ENCODE measurements at regions not wholly inside any gene's neighbourhood (a gene's known extent, or its start where the extent isn't known, plus 50 kb on each side); places are given as distances from the start of the nearest gene placed in this dataset.

DNA sequence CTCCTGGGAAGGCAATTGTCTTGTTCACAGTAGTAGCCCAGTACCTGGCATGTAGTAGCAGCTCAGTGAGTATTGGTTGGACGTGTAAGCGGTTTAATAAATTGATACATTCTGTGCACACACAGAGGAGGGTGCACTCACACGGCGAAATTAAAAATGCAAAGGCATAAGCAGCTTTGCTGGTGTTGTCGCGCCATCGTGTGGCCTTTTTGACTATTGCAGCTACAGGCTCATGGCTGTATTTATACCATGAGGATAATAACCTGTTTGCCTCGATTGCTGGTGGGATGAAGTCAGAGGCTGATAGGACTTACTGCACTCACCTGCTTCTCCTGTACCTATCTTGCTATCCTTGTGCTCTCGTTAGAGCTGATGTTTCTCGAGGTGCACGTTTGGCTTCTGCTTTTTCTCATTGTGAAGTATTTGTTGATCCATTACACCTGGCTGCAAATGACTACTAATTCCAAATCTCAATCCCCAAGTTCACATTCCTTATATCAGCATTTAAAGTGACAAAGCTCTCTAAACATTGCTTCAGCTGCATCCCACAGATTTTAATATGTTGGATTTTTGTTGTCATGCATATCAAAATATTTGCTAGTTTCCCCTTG, 61.5 kb downstream of the TBXT start:
- no peaks in the 10 kb centered on the region for H3K9me3 Mint-ChIP-seq
- H3K36me3 Mint-ChIP-seq (ENCODE audit: low read depth): no peaks in the 10 kb centered on the region
- H3K27ac Mint-ChIP-seq: no peak overlapping the region
- peak; percentile 73 for DNase-seq
- POLR2A ChIA-PET: no interaction called here
- H3K27me3 Mint-ChIP-seq: peaks cover 20% of the 10 kb centered on the region
- H3K4me1 Mint-ChIP-seq: peaks cover 2% of the 10 kb centered on the region
- no peak overlapping the region for H3K4me3 Mint-ChIP-seq
- CTCF ChIA-PET: interaction anchor here (1.0 to 1.7 kb wide), 2 partner anchors 37 to 221 kb away, joined by 3 to 6 read pairs; no protein-coding TSS in a partner anchor

- Mint-ChIP-seq H3K4me3 (no peak overlapping the region), H3K9me3 (no peaks in the 10 kb centered on the region), H3K36me3 (ENCODE audit: low read depth) (no peaks in the 10 kb centered on the region), H3K4me1 (peaks cover 2% of the 10 kb centered on the region), H3K27ac (no peak overlapping the region), H3K27me3 (peaks cover 20% of the 10 kb centered on the region)
- no peak for DNase-seq
- ChIA-PET POLR2A (no interaction called here), CTCF (interaction anchor here (1.0 to 1.7 kb wide), 2 partner anchors 37 to 220 kb away, joined by 3 to 6 read pairs; no protein-coding TSS in a partner anchor)
Measured at GRCh38 chr6:166105341-166106075, 62.1 kb downstream of the TBXT start.

DNA sequence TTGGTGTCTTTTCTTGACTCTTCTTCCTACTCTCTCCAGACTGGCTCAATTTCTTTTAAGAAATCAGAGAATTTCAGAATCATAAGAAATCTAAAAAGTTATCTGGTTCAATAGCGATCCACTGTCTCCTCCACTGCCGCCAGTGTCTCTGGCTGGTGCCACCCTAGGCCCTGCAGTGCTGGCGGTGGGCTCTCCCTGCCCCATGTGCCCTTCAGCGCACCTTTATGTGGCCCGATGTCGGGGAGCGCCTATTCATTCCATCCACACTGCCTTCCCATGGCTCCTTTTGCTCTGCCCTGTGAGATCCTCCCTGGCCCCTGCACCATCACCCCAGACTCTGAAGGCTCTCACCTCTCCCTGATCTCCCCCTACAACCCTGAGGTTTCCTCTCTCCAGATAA, 62.8 kb downstream of the TBXT start:
- no peaks in the 10 kb centered on the region for H3K9me3 Mint-ChIP-seq
- CTCF ChIA-PET: no interaction called here
- peaks cover 17% of the 10 kb centered on the region for H3K27me3 Mint-ChIP-seq
- H3K4me1 Mint-ChIP-seq: peaks cover 2% of the 10 kb centered on the region
- no peak overlapping the region for H3K27ac Mint-ChIP-seq
- POLR2A ChIA-PET: no interaction called here
- no peak overlapping the region for H3K4me3 Mint-ChIP-seq
- no peak for DNase-seq
- no peaks in the 10 kb centered on the region for H3K36me3 Mint-ChIP-seq (ENCODE audit: low read depth)

- Mint-ChIP-seq H3K4me3 (no peak overlapping the region), H3K27me3 (peaks cover 15% of the 10 kb centered on the region), H3K9me3 (no peaks in the 10 kb centered on the region), H3K27ac (no peak overlapping the region), H3K36me3 (ENCODE audit: low read depth) (no peaks in the 10 kb centered on the region), H3K4me1 (peaks cover 2% of the 10 kb centered on the region)
- DNase-seq: no peak
- CTCF ChIA-PET: interaction anchor here (1.3 kb wide), 1 partner anchor 12 kb away, joined by 3 read pairs; no protein-coding TSS in a partner anchor
- POLR2A ChIA-PET: no interaction called here
Measured at GRCh38 chr6:166104107-166104506, 63.5 kb downstream of the TBXT start.

DNA sequence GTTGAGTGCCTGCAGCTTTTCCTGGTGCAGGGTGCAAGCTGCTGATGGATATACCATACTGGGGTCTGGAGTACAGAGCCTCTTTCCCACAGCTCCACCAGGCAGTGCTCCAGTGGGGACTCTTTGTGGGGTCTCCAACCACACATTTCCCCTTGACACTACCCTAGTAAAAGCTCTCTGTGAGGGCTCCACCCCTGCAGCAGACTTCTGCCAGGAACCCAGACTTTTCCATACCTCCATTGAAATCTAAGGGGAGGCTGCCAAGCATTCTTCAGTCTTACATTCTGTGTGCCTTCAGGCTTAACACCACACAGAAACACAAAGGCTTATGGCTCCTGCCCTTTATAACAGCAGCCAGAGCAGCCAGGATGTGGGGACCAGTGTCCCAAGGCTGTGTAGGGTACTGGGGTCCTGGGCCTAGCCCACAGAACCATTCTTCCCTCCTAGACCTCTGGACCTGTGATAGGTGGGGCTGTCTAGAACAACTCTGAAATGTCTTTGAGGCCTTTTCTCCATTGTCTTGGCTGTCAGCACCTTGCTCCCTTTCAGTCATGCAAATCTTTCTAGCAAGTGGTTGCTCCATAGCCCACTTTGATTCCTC, 65.7 kb downstream of the TBXT start:
- Mint-ChIP-seq H3K27ac (no peak overlapping the region), H3K36me3 (ENCODE audit: low read depth) (no peaks in the 10 kb centered on the region), H3K9me3 (no peaks in the 10 kb centered on the region), H3K27me3 (peaks cover 21% of the 10 kb centered on the region), H3K4me1 (peaks cover 2% of the 10 kb centered on the region), H3K4me3 (no peak overlapping the region)
- DNase-seq: no peak
- ChIA-PET CTCF (no interaction called here), POLR2A (no interaction called here)

GRCh38 chr6:166097914-166098522, 69.6 kb downstream of the TBXT start:
- ChIA-PET POLR2A (no interaction called here), CTCF (no interaction called here)
- Mint-ChIP-seq H3K36me3 (ENCODE audit: low read depth) (no peaks in the 10 kb centered on the region), H3K27me3 (peaks cover 29% of the 10 kb centered on the region), H3K4me1 (no peaks in the 10 kb centered on the region), H3K27ac (no peak overlapping the region), H3K9me3 (no peaks in the 10 kb centered on the region), H3K4me3 (no peak overlapping the region)
- peak; percentile 48 for DNase-seq

DNA sequence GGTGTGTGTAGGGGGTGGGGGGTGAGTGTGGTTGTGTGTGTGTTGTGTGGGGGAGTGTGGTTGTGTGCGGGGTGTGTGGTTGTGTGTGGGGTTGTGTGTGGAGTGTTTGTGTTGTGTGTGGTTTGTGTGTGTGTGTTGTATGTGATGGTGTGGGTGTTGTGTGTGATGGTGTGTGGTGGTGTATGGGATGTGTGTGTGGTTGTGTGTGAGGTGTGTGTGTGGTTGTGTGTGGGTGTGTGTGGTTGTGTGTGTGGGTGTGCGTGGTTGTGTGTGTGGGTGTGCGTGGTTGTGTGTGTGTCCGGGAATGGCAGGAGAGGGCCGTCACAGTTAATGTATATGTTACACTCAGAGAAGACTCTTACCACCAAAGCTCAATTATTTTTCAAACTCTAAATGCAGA, 79.8 kb downstream of the TBXT start:
- H3K9me3 Mint-ChIP-seq: no peaks in the 10 kb centered on the region
- no peak for DNase-seq
- no peak overlapping the region for H3K4me3 Mint-ChIP-seq
- ChIA-PET CTCF (no interaction called here), POLR2A (no interaction called here)
- H3K27ac Mint-ChIP-seq: no peak overlapping the region
- H3K36me3 Mint-ChIP-seq (ENCODE audit: low read depth): no peaks in the 10 kb centered on the region
- peaks cover 4% of the 10 kb centered on the region for H3K27me3 Mint-ChIP-seq
- no peaks in the 10 kb centered on the region for H3K4me1 Mint-ChIP-seq

DNA sequence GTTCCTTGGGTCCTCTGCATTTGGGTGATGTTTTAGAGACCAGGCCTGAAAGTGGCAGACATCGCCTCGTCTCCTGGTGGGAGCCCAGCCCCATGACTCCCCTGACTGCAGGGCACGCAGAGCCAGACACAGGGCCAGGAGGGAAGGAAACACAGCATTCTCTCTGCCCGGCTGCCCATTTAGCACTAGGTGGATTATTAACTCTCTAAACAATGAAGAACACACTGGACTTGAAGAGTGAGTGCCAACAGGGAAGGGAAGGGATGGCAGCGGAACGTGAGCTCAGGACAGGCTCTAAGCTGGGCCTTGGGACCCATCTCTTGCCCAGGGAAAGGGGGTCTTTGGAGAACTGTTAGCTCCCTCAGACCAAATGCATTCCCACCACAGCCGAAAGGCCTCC, 80.4 kb downstream of the TBXT start:
- no peaks in the 10 kb centered on the region for H3K4me1 Mint-ChIP-seq
- no peak for DNase-seq
- no peaks in the 10 kb centered on the region for H3K9me3 Mint-ChIP-seq
- ChIA-PET CTCF (no interaction called here), POLR2A (no interaction called here)
- H3K27me3 Mint-ChIP-seq: peaks cover 4% of the 10 kb centered on the region
- H3K36me3 Mint-ChIP-seq (ENCODE audit: low read depth): no peaks in the 10 kb centered on the region
- no peak overlapping the region for H3K4me3 Mint-ChIP-seq
- no peak overlapping the region for H3K27ac Mint-ChIP-seq

GRCh38 chr6:166085500-166085899, 82.2 kb downstream of the TBXT start:
- H3K36me3 Mint-ChIP-seq (ENCODE audit: low read depth): no peaks in the 10 kb centered on the region
- ChIA-PET POLR2A (no interaction called here), CTCF (interaction anchor here (1.3 kb wide), 1 partner anchor 10 kb away, joined by 3 read pairs; no protein-coding TSS in a partner anchor)
- no peaks in the 10 kb centered on the region for H3K4me1 Mint-ChIP-seq
- H3K27me3 Mint-ChIP-seq: peaks cover 2% of the 10 kb centered on the region
- no peak overlapping the region for H3K4me3 Mint-ChIP-seq
- no peaks in the 10 kb centered on the region for H3K9me3 Mint-ChIP-seq
- H3K27ac Mint-ChIP-seq: no peak overlapping the region
- DNase-seq: no peak

- H3K9me3 Mint-ChIP-seq: no peaks in the 10 kb centered on the region
- H3K27ac Mint-ChIP-seq: no peak overlapping the region
- no peaks in the 10 kb centered on the region for H3K4me1 Mint-ChIP-seq
- ChIA-PET POLR2A (no interaction called here), CTCF (no interaction called here)
- no peak overlapping the region for H3K4me3 Mint-ChIP-seq
- DNase-seq: no peak
- H3K27me3 Mint-ChIP-seq: peaks cover 2% of the 10 kb centered on the region
- H3K36me3 Mint-ChIP-seq (ENCODE audit: low read depth): no peaks in the 10 kb centered on the region
Measured at GRCh38 chr6:166084951-166085350, 82.7 kb downstream of the TBXT start.

DNA sequence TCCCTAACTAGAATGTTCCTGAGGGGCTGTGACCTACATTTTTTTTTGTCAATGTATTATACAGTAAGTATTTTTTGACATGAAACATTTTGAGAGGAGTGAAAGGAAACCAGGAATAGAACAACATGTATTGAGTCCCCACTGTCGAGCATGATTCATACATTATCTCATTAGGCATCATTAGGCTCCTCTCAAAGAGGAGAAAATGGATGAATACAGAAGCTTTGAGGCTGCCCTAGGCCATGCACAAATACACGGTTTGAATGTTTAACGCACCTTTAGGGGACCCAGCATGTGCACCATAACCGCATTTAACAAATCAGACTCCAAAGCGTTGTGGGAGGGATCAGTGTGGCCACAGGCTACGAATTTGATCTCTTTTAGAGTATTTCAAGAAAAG, 87.8 kb downstream of the TBXT start:
- DNase-seq: no peak
- H3K9me3 Mint-ChIP-seq: no peaks in the 10 kb centered on the region
- H3K4me1 Mint-ChIP-seq: no peaks in the 10 kb centered on the region
- ChIA-PET POLR2A (no interaction called here), CTCF (no interaction called here)
- H3K27me3 Mint-ChIP-seq: peaks cover 2% of the 10 kb centered on the region
- no peak overlapping the region for H3K4me3 Mint-ChIP-seq
- H3K36me3 Mint-ChIP-seq (ENCODE audit: low read depth): no peaks in the 10 kb centered on the region
- H3K27ac Mint-ChIP-seq: no peak overlapping the region

DNA sequence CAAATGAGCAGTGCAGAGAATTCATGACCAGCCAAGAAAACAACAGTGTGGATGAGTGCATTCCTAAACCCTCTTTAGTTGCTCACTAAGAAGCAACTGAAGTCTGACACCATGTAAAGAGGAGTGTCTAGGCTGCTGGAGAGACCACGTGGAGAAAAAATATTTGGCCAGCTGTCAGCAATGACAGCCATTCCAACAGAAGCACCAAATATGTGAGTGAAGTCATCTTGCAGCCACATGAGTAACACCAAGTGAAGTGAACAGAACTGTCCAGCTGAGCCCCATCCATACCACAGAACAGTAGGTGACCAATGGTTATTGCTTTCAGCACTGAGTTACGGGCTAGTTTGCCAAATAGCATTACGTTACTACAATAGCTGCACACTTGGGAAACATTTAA, 89.4 kb downstream of the TBXT start:
- Mint-ChIP-seq H3K36me3 (ENCODE audit: low read depth) (no peaks in the 10 kb centered on the region), H3K27ac (no peak overlapping the region), H3K4me1 (no peaks in the 10 kb centered on the region), H3K27me3 (peaks cover 2% of the 10 kb centered on the region), H3K9me3 (no peaks in the 10 kb centered on the region), H3K4me3 (no peak overlapping the region)
- ChIA-PET POLR2A (no interaction called here), CTCF (no interaction called here)
- DNase-seq: no peak

GRCh38 chr6:166076625-166077024, 91.0 kb downstream of the TBXT start:
- H3K36me3 Mint-ChIP-seq (ENCODE audit: low read depth): no peaks in the 10 kb centered on the region
- H3K4me1 Mint-ChIP-seq: no peaks in the 10 kb centered on the region
- H3K27me3 Mint-ChIP-seq: no peaks in the 10 kb centered on the region
- CTCF ChIA-PET: interaction anchor here (1.1 kb wide), 1 partner anchor 9 kb away, joined by 3 read pairs; no protein-coding TSS in a partner anchor
- H3K9me3 Mint-ChIP-seq: no peaks in the 10 kb centered on the region
- no peak overlapping the region for H3K27ac Mint-ChIP-seq
- no peak overlapping the region for H3K4me3 Mint-ChIP-seq
- no peak for DNase-seq
- POLR2A ChIA-PET: no interaction called here

All from activated CD4-positive, alpha-beta T cell treated with anti-CD3 and anti-CD28 coated beads, Interleukin-2, amount 10 ng/mL, durations not matched to agents 7 days and 5 days (primary cell).